Astrocyte of the spinal cord (primary cell): ENCODE measurements at regions not wholly inside any gene's neighbourhood (a gene's known extent, or its start where the extent isn't known, plus 50 kb on each side); places are given as distances from the start of the nearest gene placed in this dataset.
A peak's percentile ranks its signal among the peaks of the same experiment; 100 is the strongest.

ENCODE experiments used
- DNase-seq: peaks from one replicate; pipeline ENCODE4 v3.0.0; 2011; ENCODE audit warnings: low read depth, low spot score
- H3K4me3 ChIP-seq: 2 replicates; pipeline ENCODE4 v1.5.1; 2011; ENCODE audit warnings: low read depth, mild to moderate bottlenecking, low read length, moderate library complexity
- CTCF ChIP-seq: IDR thresholded peaks from 2 replicates; pipeline ENCODE4 v1.5.1; 2012; ENCODE audit warnings: low read depth, mild to moderate bottlenecking, low read length, inconsistent platforms
- in situ Hi-C: cut with HindIII; loops from 2 replicates; pipeline ENCODE4 v1.10.0; 2017; ENCODE audit warnings: low sequenced_read_pairs

- no peak overlapping the region for H3K4me3 ChIP-seq
- in situ Hi-C loops = no loop called here
- DNase-seq = no peak
- no peak for TF ChIP-seq CTCF
Observed at GRCh38 chr9:79360387-79361347, 211.1 kb upstream of the TLE4 start.

GRCh38 chr9:79362100-79363081, 209.4 kb upstream of the TLE4 start:
- in situ Hi-C loops = no loop called here

GRCh38 chr9:79369676-79370075, 202.1 kb upstream of the TLE4 start:
- no peak for DNase-seq
- no peak overlapping the region for H3K4me3 ChIP-seq
- in situ Hi-C loops = no loop called here
- no peak for TF ChIP-seq CTCF

More at GRCh38 chr9:79362100-79363081, 209.4 kb upstream of the TLE4 start:
- DNase-seq = peak; percentile 34
- no peak overlapping the region for H3K4me3 ChIP-seq
- TF ChIP-seq CTCF = no peak

GRCh38 chr9:79371301-79371700, 200.5 kb upstream of the TLE4 start:
- in situ Hi-C loops = no loop called here
- no peak for DNase-seq
- no peak for TF ChIP-seq CTCF
- H3K4me3 ChIP-seq = no peak overlapping the region

GRCh38 chr9:79371948-79372555, 199.7 kb upstream of the TLE4 start:
- DNase-seq = no peak
- in situ Hi-C loops = no loop called here
- no peak overlapping the region for H3K4me3 ChIP-seq
- TF ChIP-seq CTCF = no peak

GRCh38 chr9:79377339-79377855, 194.4 kb upstream of the TLE4 start:
- no peak overlapping the region for H3K4me3 ChIP-seq
- DNase-seq = peak; percentile 43
- TF ChIP-seq CTCF = no peak
- in situ Hi-C loops = no loop called here
